HUES64 (cell line): ENCODE measurements at regions not wholly inside any gene's neighbourhood (a gene's known extent, or its start where the extent isn't known, plus 50 kb on each side); places are given as distances from the start of the nearest gene placed in this dataset.

Experiments
- H3K27ac ChIP-seq: 2 replicates; pipeline ENCODE4 v1.7.0; 2013; ENCODE audit warnings: low read depth, low read length, inconsistent platforms
- H3K27me3 ChIP-seq: 2 replicates; pipeline ENCODE4 v1.6.1; 2013; ENCODE audit warnings: mild to moderate bottlenecking, low read length; ENCODE audit not compliant: insufficient read depth
- H3K36me3 ChIP-seq: 2 replicates; pipeline ENCODE4 v1.6.1; 2013; ENCODE audit warnings: mild to moderate bottlenecking, low read length; ENCODE audit not compliant: insufficient read depth
- H3K4me1 ChIP-seq: 2 replicates; pipeline ENCODE4 v1.6.1; 2013; ENCODE audit warnings: mild to moderate bottlenecking, low read length, moderate library complexity; ENCODE audit not compliant: insufficient read depth
- H3K4me3 ChIP-seq: 2 replicates; pipeline ENCODE4 v1.5.1; 2013; ENCODE audit warnings: mild to moderate bottlenecking, low read length, moderate library complexity
- H3K9ac ChIP-seq: 2 replicates; pipeline ENCODE4 v1.6.1; 2013; ENCODE audit warnings: mild to moderate bottlenecking, low read depth, low read length
- H3K9me3 ChIP-seq: 2 replicates; pipeline ENCODE4 v1.6.1; 2013; ENCODE audit warnings: low read depth, low read length; ENCODE audit not compliant: insufficient read depth
- WGBS: fragments of 150-250, 120-280 bp; methylation state at CpG from one replicate; pipeline ENCODE4 v1.1.7; 2013; ENCODE audit warnings: missing lambda C conversion rate; 5-methylcytosine and 5-hydroxymethylcytosine counted together

GRCh38 chr2:107215401-107216350 is 329.7 kb upstream of the ST6GAL2 start:
- H3K27ac ChIP-seq: no peak overlapping the region
- WGBS: 78% methylated on average over 6 of the region's 9 CpGs

DNA sequence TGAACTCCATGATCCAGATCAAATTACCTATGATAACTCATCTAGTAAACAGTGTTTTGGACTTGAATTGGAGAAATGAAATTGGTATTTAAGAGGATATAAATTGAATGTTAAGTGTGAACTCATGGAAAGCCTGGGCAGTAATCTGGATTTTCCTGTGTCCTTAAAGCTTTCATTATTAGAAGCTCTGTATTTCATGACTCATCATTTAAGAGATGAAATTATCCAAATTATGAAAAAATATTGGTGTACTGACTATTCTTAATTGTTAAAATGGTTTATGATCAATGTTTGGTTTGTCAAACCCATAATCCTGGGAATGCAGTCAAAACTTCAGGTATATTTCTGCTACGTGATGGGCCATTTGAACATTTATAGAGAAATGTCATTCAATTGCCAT is 332.2 kb upstream of the ST6GAL2 start:
- WGBS: 96% methylated on average over 1 of the region's 1 CpG
- H3K9ac ChIP-seq: no peak overlapping the region
- no peaks in the 10 kb centered on the region for H3K36me3 ChIP-seq
- no peak overlapping the region for H3K4me3 ChIP-seq
- H3K9me3 ChIP-seq: no peaks in the 10 kb centered on the region
- peaks cover 11% of the 10 kb centered on the region; the same call in 1 of the 2 replicates for H3K4me1 ChIP-seq
- no peaks in the 10 kb centered on the region for H3K27me3 ChIP-seq
- no peak overlapping the region for H3K27ac ChIP-seq

More at GRCh38 chr2:107215401-107216350, 329.7 kb upstream of the ST6GAL2 start:
- H3K36me3 ChIP-seq: no peaks in the 10 kb centered on the region
- H3K4me1 ChIP-seq: peaks cover 11% of the 10 kb centered on the region; the same call in 1 of the 2 replicates
- no peaks in the 10 kb centered on the region for H3K27me3 ChIP-seq
- H3K9me3 ChIP-seq: no peaks in the 10 kb centered on the region
- no peak overlapping the region for H3K9ac ChIP-seq
- H3K4me3 ChIP-seq: no peak overlapping the region

DNA sequence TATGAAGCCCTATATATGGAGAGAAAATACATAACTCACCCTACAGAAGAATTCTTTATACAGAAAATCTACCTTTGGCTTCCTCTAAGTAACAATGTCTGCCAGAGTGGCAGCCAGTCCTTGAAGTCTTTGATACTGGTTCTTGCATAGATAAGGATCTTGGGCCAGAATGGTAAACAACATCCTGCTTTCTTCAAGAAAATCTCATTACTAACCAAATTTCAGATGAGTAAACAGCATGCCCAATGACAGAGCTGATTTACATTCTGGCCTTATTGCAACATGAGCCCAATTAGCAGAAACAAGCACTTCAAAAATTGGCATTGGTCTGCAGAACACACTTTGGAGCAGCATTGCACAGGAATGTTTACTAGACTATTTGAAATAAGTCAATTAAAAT is 336.5 kb upstream of the ST6GAL2 start:
- Histone ChIP-seq H3K9me3 (no peaks in the 10 kb centered on the region), H3K4me3 (no peak overlapping the region), H3K36me3 (no peaks in the 10 kb centered on the region), H3K27ac (no peak overlapping the region), H3K27me3 (no peaks in the 10 kb centered on the region), H3K9ac (no peak overlapping the region), H3K4me1 (peaks cover 5% of the 10 kb centered on the region; the same call in 1 of the 2 replicates)

GRCh38 chr2:107235491-107236254 is 349.7 kb upstream of the ST6GAL2 start:
- Histone ChIP-seq H3K27me3 (no peaks in the 10 kb centered on the region), H3K4me1 (no peaks in the 10 kb centered on the region), H3K27ac (no peak overlapping the region), H3K36me3 (no peaks in the 10 kb centered on the region), H3K4me3 (no peak overlapping the region), H3K9me3 (0 out of 2 replicates have a peak, but pooled peaks cover 4% of the 10 kb centered on the region), H3K9ac (no peak overlapping the region)
- 88% methylated on average over 5 of the region's 5 CpGs for WGBS

DNA sequence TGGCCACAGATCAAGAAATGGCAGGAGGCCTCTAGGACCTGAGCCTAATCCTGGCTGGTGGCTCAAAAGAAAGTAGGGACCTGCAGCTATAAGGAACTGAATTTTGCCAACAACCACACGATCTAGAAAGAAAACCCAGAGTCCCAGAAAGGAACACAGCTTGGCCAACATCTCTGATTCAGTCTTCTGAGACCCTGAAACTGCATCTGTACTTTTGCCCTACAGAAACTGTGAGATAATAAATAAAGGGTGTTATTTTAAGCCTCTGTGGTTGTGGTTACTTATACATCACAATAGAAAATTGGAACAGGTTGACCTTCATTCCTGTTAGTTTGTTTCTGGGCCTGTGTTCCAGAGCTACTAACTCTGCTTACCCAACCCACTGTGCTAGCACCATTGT is 356.8 kb upstream of the ST6GAL2 start:
- Histone ChIP-seq H3K9ac (no peak overlapping the region), H3K4me3 (no peak overlapping the region)
- WGBS: 92% methylated on average over 1 of the region's 1 CpG

GRCh38 chr2:107248932-107249331 is 363.0 kb upstream of the ST6GAL2 start:
- no peaks in the 10 kb centered on the region for H3K9me3 ChIP-seq
- no peak overlapping the region for H3K27ac ChIP-seq
- no peaks in the 10 kb centered on the region for H3K36me3 ChIP-seq
- no peaks in the 10 kb centered on the region for H3K27me3 ChIP-seq
- WGBS: 100% methylated on average over 1 of the region's 1 CpG
- no peaks in the 10 kb centered on the region for H3K4me1 ChIP-seq
- no peak overlapping the region for H3K4me3 ChIP-seq
- H3K9ac ChIP-seq: no peak overlapping the region

More for the DNA sequence above, 356.8 kb upstream of the ST6GAL2 start:
- Histone ChIP-seq H3K36me3 (no peaks in the 10 kb centered on the region), H3K9me3 (no peaks in the 10 kb centered on the region), H3K27me3 (no peaks in the 10 kb centered on the region), H3K4me1 (no peaks in the 10 kb centered on the region), H3K27ac (no peak overlapping the region)

GRCh38 chr2:107255744-107256143 is 369.8 kb upstream of the ST6GAL2 start:
- 94% methylated on average over 14 of the region's 14 CpGs for WGBS
- H3K36me3 ChIP-seq: no peaks in the 10 kb centered on the region
- H3K27ac ChIP-seq: no peak overlapping the region
- no peaks in the 10 kb centered on the region for H3K27me3 ChIP-seq
- H3K9me3 ChIP-seq: no peaks in the 10 kb centered on the region
- H3K9ac ChIP-seq: no peak overlapping the region
- H3K4me3 ChIP-seq: no peak overlapping the region
- H3K4me1 ChIP-seq: no peaks in the 10 kb centered on the region

GRCh38 chr2:107258531-107259407 is 372.8 kb upstream of the ST6GAL2 start:
- Histone ChIP-seq H3K36me3 (no peaks in the 10 kb centered on the region), H3K9ac (no peak overlapping the region), H3K9me3 (no peaks in the 10 kb centered on the region), H3K27me3 (no peaks in the 10 kb centered on the region), H3K4me3 (no peak overlapping the region), H3K4me1 (no peaks in the 10 kb centered on the region), H3K27ac (no peak overlapping the region)
- WGBS: 83% methylated on average over 8 of the region's 8 CpGs

DNA sequence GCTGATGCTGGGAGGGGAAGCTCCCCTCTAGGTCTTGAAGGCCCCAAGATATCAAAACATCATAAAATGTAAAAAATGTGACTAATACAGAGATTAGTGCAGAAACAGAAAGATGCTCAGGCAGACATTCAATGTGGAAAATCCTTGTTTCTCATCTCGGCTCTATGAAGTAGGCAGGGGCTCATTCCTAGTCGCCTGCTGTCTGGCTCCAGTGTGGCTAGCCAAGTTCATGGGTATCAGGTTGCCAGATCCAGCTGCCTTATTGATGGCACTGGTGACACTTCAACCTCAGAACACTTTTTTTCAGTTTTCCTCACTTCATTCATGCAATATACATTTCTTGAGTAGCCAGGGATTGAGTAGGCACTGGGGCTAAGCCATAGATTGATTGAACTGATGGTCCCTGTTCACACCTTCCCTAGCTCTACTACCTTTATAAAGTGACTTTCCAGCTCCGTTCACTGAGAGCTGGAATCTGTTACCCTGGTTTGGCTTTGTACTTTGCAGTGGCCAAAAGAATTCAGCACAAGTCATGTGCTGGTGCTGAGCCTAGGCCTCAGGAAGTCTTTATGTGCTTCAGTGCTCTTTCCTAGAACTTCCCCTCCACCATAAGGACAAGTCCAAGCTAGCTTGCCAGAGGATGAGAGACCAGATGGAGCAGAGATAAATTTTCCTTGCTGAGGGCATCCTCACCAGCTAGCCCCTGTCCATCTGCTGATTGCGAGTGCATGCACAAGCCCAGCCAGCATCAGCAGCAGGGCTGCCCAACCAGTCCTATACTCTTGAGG is 373.6 kb upstream of the ST6GAL2 start:
- no peaks in the 10 kb centered on the region for H3K27me3 ChIP-seq
- no peaks in the 10 kb centered on the region for H3K9me3 ChIP-seq
- WGBS: 93% methylated on average over 4 of the region's 4 CpGs
- no peak overlapping the region for H3K4me3 ChIP-seq
- H3K9ac ChIP-seq: no peak overlapping the region
- H3K36me3 ChIP-seq: no peaks in the 10 kb centered on the region
- no peak overlapping the region for H3K27ac ChIP-seq
- no peaks in the 10 kb centered on the region; the same call in 1 of the 2 replicates for H3K4me1 ChIP-seq

DNA sequence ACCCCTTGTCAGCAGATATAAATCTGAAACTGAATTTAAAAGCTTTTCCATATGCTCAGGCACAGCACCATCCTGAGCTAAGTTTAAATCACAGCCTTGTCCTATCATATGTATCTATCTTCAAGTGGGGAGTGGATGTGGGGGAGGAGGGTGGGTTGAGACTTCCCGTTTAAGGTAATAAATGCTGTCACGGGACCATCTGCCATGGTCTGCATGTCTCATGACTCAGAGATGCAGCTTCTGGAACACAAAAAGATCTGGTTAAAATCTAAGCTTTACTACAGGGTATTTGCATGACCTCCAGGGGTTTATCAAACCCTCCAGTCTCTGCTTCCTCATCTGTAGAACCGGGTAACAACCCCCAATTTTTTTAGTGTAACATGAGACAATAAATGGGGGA is 377.7 kb upstream of the ST6GAL2 start:
- Histone ChIP-seq H3K27me3 (no peaks in the 10 kb centered on the region), H3K9me3 (no peaks in the 10 kb centered on the region), H3K36me3 (no peaks in the 10 kb centered on the region), H3K27ac (no peak overlapping the region), H3K4me1 (no peaks in the 10 kb centered on the region; the same call in 1 of the 2 replicates), H3K9ac (no peak overlapping the region), H3K4me3 (no peak overlapping the region)
- 80% methylated on average over 3 of the region's 3 CpGs for WGBS
